Fibroblast of lung (primary cell): ENCODE measurements at regions not wholly inside any gene's neighbourhood (a gene's known extent, or its start where the extent isn't known, plus 50 kb on each side); places are given as distances from the start of the nearest gene placed in this dataset.

ENCODE experiments used
- DNase-seq, 2 donors: peaks; one replicate each; pipeline versions ENCODE4 v3.0.0 to v3.0.0-alpha.2; 2010; ENCODE audit warnings: low read depth in 2 of 2
- H2AFZ ChIP-seq: 2 replicates; pipeline ENCODE4 v1.5.1; 2012; ENCODE audit warnings: low read length, control low read depth, inconsistent platforms
- H3K27ac ChIP-seq: 2 replicates; pipeline ENCODE4 v1.5.1; 2011; ENCODE audit warnings: low read length, control low read depth; ENCODE audit not compliant: insufficient read depth
- H3K27me3 ChIP-seq: 2 replicates; pipeline ENCODE4 v1.5.1; 2011; ENCODE audit warnings: mild to moderate bottlenecking, low read length; ENCODE audit not compliant: control insufficient read depth, insufficient read depth
- H3K36me3 ChIP-seq: 2 replicates; pipeline ENCODE4 v1.5.1; 2011; ENCODE audit warnings: low read length; ENCODE audit not compliant: control insufficient read depth, insufficient read depth
- H3K4me1 ChIP-seq: 2 replicates; pipeline ENCODE4 v1.5.1; 2011; ENCODE audit warnings: low read length; ENCODE audit not compliant: control insufficient read depth, insufficient read depth; ENCODE audit errors: extremely low read depth
- H3K4me2 ChIP-seq: 2 replicates; pipeline ENCODE4 v1.5.1; 2011; ENCODE audit warnings: low read length, control low read depth; ENCODE audit not compliant: insufficient read depth; ENCODE audit errors: extremely low read depth
- H3K4me3 ChIP-seq, 4 experiments: fragments of 200-600 bp in 1 of 4; sonication (generic) in 1 of 4; replicated peaks in 1 of 4; 2 replicates each; pipeline ENCODE4 v1.5.1; 2011 to 2016; ENCODE audit warnings: low read length in 4 of 4, low read depth in 3 of 4, mild to moderate bottlenecking in 3 of 4, control low read depth in 2 of 4, inconsistent platforms in 1 of 4, mixed read lengths in 1 of 4; ENCODE audit not compliant: insufficient read depth in 1 of 4; ENCODE audit errors: control extremely low read depth in 1 of 4
- H3K79me2 ChIP-seq: 2 replicates; pipeline ENCODE4 v1.5.1; 2012; ENCODE audit warnings: mild to moderate bottlenecking, low read length, inconsistent platforms; ENCODE audit not compliant: control insufficient read depth, insufficient read depth
- H3K9ac ChIP-seq: 2 replicates; pipeline ENCODE4 v1.5.1; 2011; ENCODE audit warnings: mild to moderate bottlenecking, low read length, control low read depth; ENCODE audit not compliant: insufficient read depth
- H3K9me3 ChIP-seq: 2 replicates; pipeline ENCODE4 v1.5.1; 2012; ENCODE audit warnings: low read depth, low read length; ENCODE audit not compliant: control insufficient read depth, insufficient read depth
- H4K20me1 ChIP-seq: 2 replicates; pipeline ENCODE4 v1.5.1; 2011; ENCODE audit warnings: low read length; ENCODE audit not compliant: control insufficient read depth, insufficient read depth; ENCODE audit errors: extremely low read depth
- EZH2 ChIP-seq: IDR thresholded peaks from 2 replicates; pipeline ENCODE4 v1.5.1; 2012; ENCODE audit warnings: low read length, control low read depth, mild to moderate bottlenecking; ENCODE audit errors: missing control alignments
- TF ChIP-seq, protein P1 (sequence below), 2 donors: IDR thresholded peaks in 1 of 2; conservative IDR thresholded peaks in 1 of 2; 1 replicate in 1 of 2; 2 replicates in 1 of 2; pipeline ENCODE4 v1.5.1; 2011 to 2012; ENCODE audit warnings: low read length in 2 of 2, control low read depth in 1 of 2, inconsistent platforms in 1 of 2, low read depth in 1 of 2, mild to moderate bottlenecking in 1 of 2

DNA sequence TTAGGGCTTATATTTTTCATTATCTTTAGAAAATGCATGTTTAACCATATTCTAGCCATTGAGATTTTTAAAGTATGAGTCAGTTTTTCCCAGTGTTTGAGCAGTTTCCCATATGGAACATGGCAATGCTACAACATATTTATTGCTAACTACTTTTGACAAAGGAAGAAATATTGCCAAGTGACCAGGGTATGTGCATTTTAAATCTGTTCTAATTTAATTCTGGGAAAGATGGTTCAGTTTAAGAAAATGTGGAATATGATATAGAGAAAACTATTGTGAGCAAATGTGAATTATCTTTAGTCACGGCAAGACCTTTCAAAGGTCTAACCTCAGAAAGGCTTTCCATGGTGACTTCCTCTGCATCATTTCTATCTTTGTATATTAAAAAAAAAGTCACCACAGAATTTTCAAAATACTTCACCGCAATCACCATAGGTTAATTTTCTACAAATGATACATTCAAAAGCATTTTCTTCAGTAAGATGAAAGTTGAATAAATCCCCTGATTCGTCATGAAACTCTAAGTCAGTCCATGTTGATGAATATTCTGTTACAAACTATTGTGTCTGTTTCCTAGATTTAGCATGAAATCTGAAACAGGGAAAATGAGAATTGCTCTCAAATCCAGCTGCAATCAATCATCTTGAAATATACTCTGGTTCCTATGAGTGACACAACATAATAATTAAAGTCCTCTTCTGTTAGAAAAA is 2349.0 kb upstream of the TENM3 start:
- no peak overlapping the region for H3K4me2 ChIP-seq
- H3K4me1 ChIP-seq, result no peaks in the 10 kb centered on the region
- DNase-seq, result peak; percentile 32 to 92
- no peak overlapping the region for H3K4me3 ChIP-seq
- H3K79me2 ChIP-seq, result no peaks in the 10 kb centered on the region
- no peak for TF ChIP-seq EZH2
- TF ChIP-seq, protein P1, sequence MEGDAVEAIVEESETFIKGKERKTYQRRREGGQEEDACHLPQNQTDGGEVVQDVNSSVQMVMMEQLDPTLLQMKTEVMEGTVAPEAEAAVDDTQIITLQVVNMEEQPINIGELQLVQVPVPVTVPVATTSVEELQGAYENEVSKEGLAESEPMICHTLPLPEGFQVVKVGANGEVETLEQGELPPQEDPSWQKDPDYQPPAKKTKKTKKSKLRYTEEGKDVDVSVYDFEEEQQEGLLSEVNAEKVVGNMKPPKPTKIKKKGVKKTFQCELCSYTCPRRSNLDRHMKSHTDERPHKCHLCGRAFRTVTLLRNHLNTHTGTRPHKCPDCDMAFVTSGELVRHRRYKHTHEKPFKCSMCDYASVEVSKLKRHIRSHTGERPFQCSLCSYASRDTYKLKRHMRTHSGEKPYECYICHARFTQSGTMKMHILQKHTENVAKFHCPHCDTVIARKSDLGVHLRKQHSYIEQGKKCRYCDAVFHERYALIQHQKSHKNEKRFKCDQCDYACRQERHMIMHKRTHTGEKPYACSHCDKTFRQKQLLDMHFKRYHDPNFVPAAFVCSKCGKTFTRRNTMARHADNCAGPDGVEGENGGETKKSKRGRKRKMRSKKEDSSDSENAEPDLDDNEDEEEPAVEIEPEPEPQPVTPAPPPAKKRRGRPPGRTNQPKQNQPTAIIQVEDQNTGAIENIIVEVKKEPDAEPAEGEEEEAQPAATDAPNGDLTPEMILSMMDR (conservative IDR thresholded peaks at IDR 0.05 in 1 of 2, IDR thresholded peaks at IDR 0.05 in 1 of 2; ENCODE audit: low read depth in 1 of 2, low read length in 2 of 2), result no peak
- no peak overlapping the region for H2AFZ ChIP-seq
- H3K27ac ChIP-seq, result no peak overlapping the region
- no peak overlapping the region for H3K9ac ChIP-seq
- H3K9me3 ChIP-seq, result no peaks in the 10 kb centered on the region
- H4K20me1 ChIP-seq, result no peaks in the 10 kb centered on the region
- no peaks in the 10 kb centered on the region for H3K36me3 ChIP-seq
- H3K27me3 ChIP-seq, result no peaks in the 10 kb centered on the region

DNA sequence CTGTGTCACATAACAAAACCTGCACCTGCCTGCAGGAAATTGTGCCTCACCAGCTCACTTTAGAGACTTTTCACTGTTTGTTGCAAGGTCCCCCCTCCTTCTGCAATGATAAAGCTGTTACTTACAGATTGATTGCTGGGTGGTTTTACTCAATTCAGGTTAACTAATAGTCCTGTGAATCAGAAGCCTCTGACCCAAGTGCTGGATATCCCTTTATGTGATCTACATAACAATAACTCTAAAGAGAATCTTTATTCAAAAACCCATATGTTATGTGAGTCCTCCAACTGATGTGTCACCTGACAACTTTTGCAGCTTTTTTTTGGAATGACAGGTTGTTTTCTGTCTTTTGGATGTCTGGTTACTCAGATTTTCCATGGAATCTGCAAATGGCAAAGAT is 2323.6 kb upstream of the TENM3 start:
- DNase-seq, result no peak
- Histone ChIP-seq H3K79me2 (no peaks in the 10 kb centered on the region), H4K20me1 (no peaks in the 10 kb centered on the region), H3K27me3 (no peaks in the 10 kb centered on the region), H3K36me3 (no peaks in the 10 kb centered on the region), H3K27ac (no peak overlapping the region), H3K4me2 (no peak overlapping the region), H3K4me3 (no peak overlapping the region), H3K9me3 (no peaks in the 10 kb centered on the region), H3K4me1 (no peaks in the 10 kb centered on the region), H2AFZ (no peak overlapping the region), H3K9ac (no peak overlapping the region)
- no peak for TF ChIP-seq EZH2
- TF ChIP-seq, protein P1 (conservative IDR thresholded peaks at IDR 0.05 in 1 of 2, IDR thresholded peaks at IDR 0.05 in 1 of 2; ENCODE audit: low read depth in 1 of 2, low read length in 2 of 2), result no peak

- Histone ChIP-seq H3K9ac (no peak overlapping the region), H3K27ac (no peak overlapping the region), H4K20me1 (no peaks in the 10 kb centered on the region), H3K4me3 (no peak overlapping the region), H3K4me2 (no peak overlapping the region), H3K9me3 (no peaks in the 10 kb centered on the region), H3K4me1 (no peaks in the 10 kb centered on the region), H3K27me3 (no peaks in the 10 kb centered on the region), H3K36me3 (no peaks in the 10 kb centered on the region), H2AFZ (no peak overlapping the region), H3K79me2 (no peaks in the 10 kb centered on the region)
- TF ChIP-seq, protein P1 (conservative IDR thresholded peaks at IDR 0.05 in 1 of 2, IDR thresholded peaks at IDR 0.05 in 1 of 2; ENCODE audit: low read depth in 1 of 2, low read length in 2 of 2), result no peak
- TF ChIP-seq EZH2, result no peak
- DNase-seq, result no peak
Measured at GRCh38 chr4:179927473-179927872, 2315.7 kb upstream of the TENM3 start.
